Transverse colon (tissue), 4 donors: ENCODE measurements at regions not wholly inside any gene's neighbourhood (a gene's known extent, or its start where the extent isn't known, plus 50 kb on each side); places are given as distances from the start of the nearest gene placed in this dataset.

Source experiments
- DNase-seq: peaks from one replicate; pipeline ENCODE4 v3.0.0-alpha.2; 2019
- H3K27ac ChIP-seq, 4 donors: fragments of 200-600 bp; sonication (generic); 2 replicates each; pipeline ENCODE4 v1.5.1; 2016 to 2018; ENCODE audit warnings: inconsistent platforms in 4 of 4
- H3K27me3 ChIP-seq: fragments of 200-600 bp; sonication (generic); 2 replicates; pipeline ENCODE4 v1.5.1; 2017; ENCODE audit warnings: inconsistent platforms
- H3K36me3 ChIP-seq, 4 donors: fragments of 200-600 bp; sonication (generic); 2 replicates each; pipeline ENCODE4 v1.5.1; 2017 to 2019; ENCODE audit warnings: inconsistent platforms in 4 of 4
- H3K4me1 ChIP-seq, 4 donors: fragments of 200-600 bp; sonication (generic); 2 replicates each; pipeline ENCODE4 v1.5.1; 2017 to 2020; ENCODE audit warnings: inconsistent platforms in 4 of 4
- H3K4me3 ChIP-seq, 4 donors: fragments of 200-600 bp; sonication (generic); 1 replicate in 1 of 4; 2 replicates in 3 of 4; pipeline versions ENCODE4 v1.5.1 to v1.6.1; 2017 to 2019; ENCODE audit warnings: inconsistent platforms in 4 of 4
- H3K9me3 ChIP-seq, 2 donors: fragments of 200-600 bp; sonication (generic); 2 replicates each; pipeline ENCODE4 v1.5.1; 2017 to 2019; ENCODE audit warnings: inconsistent platforms in 2 of 2
- CTCF ChIP-seq, 5 experiments: fragments of 200-600 bp in 3 of 5; fragments of 450-650 bp in 2 of 5; sonication (generic) in 3 of 5; IDR thresholded peaks; 1 replicate in 2 of 5; 2 replicates in 3 of 5; pipeline ENCODE4 v1.5.1; 2016 to 2017; ENCODE audit warnings: antibody characterized with exemption in 5 of 5, inconsistent platforms in 3 of 5, mild to moderate bottlenecking in 2 of 5, moderate library complexity in 1 of 5
- EP300 ChIP-seq: sonication (generic); formaldehyde crosslinking; IDR thresholded peaks from one replicate; pipeline ENCODE4 v1.6.1; 2017; ENCODE audit warnings: antibody characterized with exemption, low read depth
- POLR2A ChIP-seq: fragments of 450-650 bp; IDR thresholded peaks from one replicate; pipeline ENCODE4 v1.6.1; 2016; ENCODE audit warnings: antibody characterized with exemption, mild to moderate bottlenecking, moderate library complexity
- POLR2AphosphoS5 ChIP-seq, 3 donors: sonication (generic); formaldehyde crosslinking; IDR thresholded peaks; one replicate each; pipeline ENCODE4 v1.6.1; 2016; ENCODE audit warnings: antibody characterized with exemption in 3 of 3
- WGBS, 2 donors: methylation state at CpG; one replicate each; pipeline ENCODE4 v1.1.5; 2018; ENCODE audit warnings: low coverage in 1 of 2; 5-methylcytosine and 5-hydroxymethylcytosine counted together
- in situ Hi-C, 4 donors: fragments of 200-750 bp; cut with MboI; loops; one replicate each; pipeline versions ENCODE4 v1.15.0 to v1.15.1; 2017; ENCODE audit warnings: low sequenced_read_pairs in 3 of 4, low pct_ligation_motif_present in 1 of 4, low pct_unique_long_range_greater_than_20kb in 1 of 4
- intact Hi-C: fragments of 100-400 bp; cut with DNase I; formaldehyde crosslinking; loops from one replicate; pipeline ENCODE4 v1.15.1; 2023; ENCODE audit warnings: low total_unique reads

- intact Hi-C loops = no loop called here
- no peak for TF ChIP-seq POLR2A
- no peak for TF ChIP-seq POLR2AphosphoS5 (IDR thresholded peaks at IDR 0.05)
- TF ChIP-seq CTCF (IDR thresholded peaks at IDR 0.05) = no peak
- no peak for TF ChIP-seq EP300
- WGBS, 2 donors = 82% methylated on average over 19 of the region's 19 CpGs; no CpG with 5 or more reads in 1 of the 2 donors
These were observed 345.7 kb upstream of the UMPS start for GRCh38 chr3:124384527-124384926.

GRCh38 chr3:124385996-124386395 lies 344.3 kb upstream of the UMPS start:
- intact Hi-C loops = no loop called here
- in situ Hi-C loops = no loop called here
- 73% methylated on average over 2 of the region's 2 CpGs; no CpG with 5 or more reads in 1 of the 2 donors for WGBS, 2 donors
- Histone ChIP-seq H3K27ac (no peak overlapping the region), H3K27me3 (no peaks in the 10 kb centered on the region), H3K36me3 (no peaks in the 10 kb centered on the region), H3K9me3 (no peaks in the 10 kb centered on the region), H3K4me1 (no peaks in the 10 kb centered on the region), H3K4me3 (no peak overlapping the region)
- TF ChIP-seq CTCF (IDR thresholded peaks at IDR 0.05) (no peak), EP300 (no peak), POLR2AphosphoS5 (IDR thresholded peaks at IDR 0.05) (no peak), POLR2A (no peak)
- no peak for DNase-seq

More at GRCh38 chr3:124384527-124384926, 345.7 kb upstream of the UMPS start:
- DNase-seq = no peak
- no peak overlapping the region for H3K27ac ChIP-seq
- H3K27me3 ChIP-seq = no peaks in the 10 kb centered on the region
- H3K9me3 ChIP-seq = no peaks in the 10 kb centered on the region
- H3K4me1 ChIP-seq = no peaks in the 10 kb centered on the region
- in situ Hi-C loops = no loop called here
- H3K4me3 ChIP-seq = no peak overlapping the region
- no peaks in the 10 kb centered on the region for H3K36me3 ChIP-seq

- in situ Hi-C loops (no loop called here), intact Hi-C loops (no loop called here)
- TF ChIP-seq EP300 = no peak
- no peaks in the 10 kb centered on the region for H3K9me3 ChIP-seq
- 64 to 82% methylated on average over 4 of the region's 4 CpGs for WGBS, 2 donors
- H3K4me3 ChIP-seq = no peak overlapping the region
- no peaks in the 10 kb centered on the region for H3K36me3 ChIP-seq
- H3K4me1 ChIP-seq = no peaks in the 10 kb centered on the region
- DNase-seq = no peak
- no peaks in the 10 kb centered on the region for H3K27me3 ChIP-seq
- no peak overlapping the region for H3K27ac ChIP-seq
These were observed 343.2 kb upstream of the UMPS start for GRCh38 chr3:124386996-124387595.

- no peak for DNase-seq
- H3K36me3 ChIP-seq = no peaks in the 10 kb centered on the region
- TF ChIP-seq EP300 (no peak), POLR2A (no peak), CTCF (IDR thresholded peaks at IDR 0.05) (no peak), POLR2AphosphoS5 (IDR thresholded peaks at IDR 0.05) (no peak)
- no peaks in the 10 kb centered on the region for H3K27me3 ChIP-seq
- no peak overlapping the region for H3K4me3 ChIP-seq
- WGBS, 2 donors = 83 to 91% methylated on average over 3 of the region's 3 CpGs
- H3K9me3 ChIP-seq = no peaks in the 10 kb centered on the region
- intact Hi-C loops = no loop called here
- in situ Hi-C loops = no loop called here
- no peak overlapping the region for H3K27ac ChIP-seq
- peaks cover 0 to 7% (median 0%) of the 10 kb centered on the region in 4 donors for H3K4me1 ChIP-seq
These were observed 338.5 kb upstream of the UMPS start for GRCh38 chr3:124391774-124392173.

- Histone ChIP-seq H3K27ac (no peak overlapping the region), H3K36me3 (no peaks in the 10 kb centered on the region), H3K4me3 (no peak overlapping the region), H3K27me3 (no peaks in the 10 kb centered on the region), H3K9me3 (no peaks in the 10 kb centered on the region), H3K4me1 (peaks cover 0 to 7% (median 0%) of the 10 kb centered on the region in 4 donors)
- TF ChIP-seq POLR2A (no peak), EP300 (no peak), POLR2AphosphoS5 (IDR thresholded peaks at IDR 0.05) (no peak), CTCF (IDR thresholded peaks at IDR 0.05) (no peak)
- intact Hi-C loops = no loop called here
- DNase-seq = no peak
- WGBS, 2 donors = 35% methylated on average over 2 of the region's 2 CpGs
- in situ Hi-C loops = no loop called here
These were observed 336.9 kb upstream of the UMPS start for GRCh38 chr3:124393340-124393739.
